HG03280 (cell line): ENCODE measurements at regions not wholly inside any gene's neighbourhood (a gene's known extent, or its start where the extent isn't known, plus 50 kb on each side); places are given as distances from the start of the nearest gene placed in this dataset.

ENCODE experiments used
- ATAC-seq: cut with Tn5 transposase; IDR thresholded peaks from one replicate; pipeline ENCODE4 v1.9.1; 2021; ENCODE audit warnings: mild to moderate bottlenecking, moderate library complexity; ENCODE audit not compliant: unreplicated experiment

DNA sequence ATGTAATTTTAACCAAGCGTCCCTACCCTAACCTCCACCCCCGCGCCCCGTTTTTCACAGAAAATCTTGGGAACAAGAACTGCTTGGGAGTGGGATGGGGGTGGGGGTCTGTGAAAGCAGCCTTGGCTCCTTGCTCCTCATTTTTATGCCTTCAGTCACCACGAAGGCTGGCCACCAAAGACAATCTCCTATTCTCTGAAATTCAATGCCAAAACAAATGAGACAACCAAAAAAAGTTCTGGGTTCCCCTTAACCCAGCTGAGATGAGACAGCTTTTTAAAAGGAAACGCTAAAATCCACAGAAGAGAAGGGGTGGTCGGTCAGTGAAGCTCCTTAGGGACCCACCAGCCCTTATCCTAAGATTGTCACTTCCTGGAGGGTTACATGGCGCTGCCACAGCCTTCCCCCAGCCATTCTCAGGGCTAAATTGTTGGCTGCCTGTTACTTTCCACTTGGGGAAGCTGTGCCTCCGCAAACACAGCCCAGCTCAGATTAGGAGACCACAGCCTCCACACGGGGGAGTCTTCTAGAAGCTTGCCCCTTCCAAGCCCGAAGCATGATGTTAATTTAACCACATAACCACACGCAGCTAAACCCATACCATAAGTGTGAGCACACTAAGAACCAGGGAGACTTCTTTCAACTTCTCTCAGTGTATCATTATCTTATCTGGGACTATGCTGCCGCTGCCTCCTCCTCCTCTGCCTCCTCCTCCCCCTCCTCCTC lies 136.3 kb downstream of the FOXD1 start:
- no peak for ATAC-seq

DNA sequence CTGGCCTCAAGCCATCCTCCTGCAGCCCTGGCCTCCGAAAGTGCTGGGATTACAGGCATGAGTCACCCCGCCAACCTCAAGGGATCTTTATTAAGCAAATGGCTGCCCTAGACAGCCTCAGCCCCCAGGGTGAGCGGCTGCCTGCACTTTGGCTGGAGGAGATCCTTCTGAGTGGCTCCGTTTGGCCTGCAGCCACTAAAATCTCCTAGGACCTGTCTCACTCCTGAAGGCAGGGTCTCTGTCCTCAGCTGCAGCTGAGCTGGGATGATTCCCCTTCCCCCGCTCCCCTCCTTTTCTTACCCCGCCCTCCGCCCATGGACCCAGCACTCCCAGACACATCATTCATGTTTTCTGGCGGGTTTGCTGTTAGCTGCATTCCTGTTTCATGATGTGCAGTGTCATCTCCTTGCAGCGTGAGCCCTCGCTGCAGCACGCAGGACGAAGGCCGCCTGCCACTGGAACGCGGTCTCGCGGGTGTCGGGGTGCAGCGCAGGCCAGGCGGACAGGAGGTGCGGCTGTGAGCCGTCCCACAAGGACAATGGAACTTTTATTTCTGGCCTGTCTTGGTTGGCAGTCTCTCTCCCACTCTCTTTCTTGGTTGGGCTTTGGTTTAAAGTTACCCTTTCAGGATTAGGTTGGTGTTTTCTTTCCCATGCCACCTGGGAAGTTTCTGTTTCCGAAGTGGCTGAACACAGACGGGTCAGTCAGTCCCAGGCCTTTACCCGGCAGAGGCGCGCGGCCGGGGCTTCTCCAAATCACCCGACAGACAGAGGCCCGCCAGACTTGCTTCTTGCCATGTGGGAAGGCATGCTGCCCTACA lies 137.1 kb downstream of the FOXD1 start:
- ATAC-seq: no peak

DNA sequence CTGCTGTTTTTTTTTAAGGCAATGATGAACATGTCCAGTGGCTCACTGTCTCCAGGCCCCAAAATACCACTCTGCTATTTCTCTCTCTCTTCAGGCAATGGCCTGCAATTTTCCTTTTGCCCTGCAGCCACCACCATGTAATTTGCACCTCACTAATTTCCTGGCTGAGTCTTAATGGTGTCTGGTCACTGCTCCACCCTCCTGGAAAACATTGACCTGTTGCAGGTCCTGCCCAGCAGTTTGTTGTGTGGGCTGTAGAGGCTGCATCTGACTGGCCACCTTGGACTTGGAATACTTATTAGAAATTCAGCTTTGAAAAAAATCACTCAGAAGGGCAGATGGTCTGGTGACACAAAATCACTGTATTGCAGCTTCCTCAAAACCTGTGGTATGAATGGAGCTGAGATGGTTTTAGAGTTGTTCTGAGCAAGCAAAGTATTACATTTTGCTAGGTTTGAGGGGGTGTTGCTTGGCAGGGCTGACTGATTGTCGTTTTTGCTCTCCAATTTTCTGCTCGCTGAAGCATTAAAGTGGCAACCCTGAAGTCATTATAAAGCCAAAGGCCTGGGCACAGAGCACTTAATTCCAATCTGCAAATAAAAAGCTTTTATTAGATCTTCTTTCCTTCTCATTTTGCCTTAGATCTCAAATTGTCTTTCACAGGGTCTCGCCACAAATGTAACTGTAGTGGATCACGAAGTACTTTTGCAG lies 134.8 kb downstream of the TMEM174 start:
- ATAC-seq: no peak

DNA sequence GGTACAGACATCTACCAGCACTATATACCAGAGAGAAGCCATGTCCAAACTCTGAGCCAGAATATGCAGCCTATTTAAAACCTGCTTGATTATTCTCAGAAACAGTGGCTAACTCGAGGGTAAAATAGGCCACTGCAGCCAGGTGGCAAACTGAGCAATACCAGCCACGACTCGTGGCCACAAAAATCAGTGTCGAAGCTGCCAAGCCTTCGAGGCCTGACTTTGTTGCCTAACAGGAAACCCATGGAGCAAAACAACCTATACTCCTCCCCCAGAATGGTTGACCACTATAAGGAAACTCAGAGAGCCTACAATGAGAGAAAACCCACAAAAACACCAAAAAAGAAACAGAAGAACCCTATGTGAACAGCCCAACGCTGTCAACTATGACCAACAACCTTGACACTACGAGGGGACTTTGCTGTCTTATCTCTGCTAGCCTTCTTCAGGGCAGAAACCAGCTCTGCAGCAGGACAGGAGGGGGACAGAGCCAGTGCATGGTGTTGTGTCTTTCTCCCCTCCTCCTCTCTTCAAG lies 133.8 kb downstream of the TMEM174 start:
- ATAC-seq: no peak

DNA sequence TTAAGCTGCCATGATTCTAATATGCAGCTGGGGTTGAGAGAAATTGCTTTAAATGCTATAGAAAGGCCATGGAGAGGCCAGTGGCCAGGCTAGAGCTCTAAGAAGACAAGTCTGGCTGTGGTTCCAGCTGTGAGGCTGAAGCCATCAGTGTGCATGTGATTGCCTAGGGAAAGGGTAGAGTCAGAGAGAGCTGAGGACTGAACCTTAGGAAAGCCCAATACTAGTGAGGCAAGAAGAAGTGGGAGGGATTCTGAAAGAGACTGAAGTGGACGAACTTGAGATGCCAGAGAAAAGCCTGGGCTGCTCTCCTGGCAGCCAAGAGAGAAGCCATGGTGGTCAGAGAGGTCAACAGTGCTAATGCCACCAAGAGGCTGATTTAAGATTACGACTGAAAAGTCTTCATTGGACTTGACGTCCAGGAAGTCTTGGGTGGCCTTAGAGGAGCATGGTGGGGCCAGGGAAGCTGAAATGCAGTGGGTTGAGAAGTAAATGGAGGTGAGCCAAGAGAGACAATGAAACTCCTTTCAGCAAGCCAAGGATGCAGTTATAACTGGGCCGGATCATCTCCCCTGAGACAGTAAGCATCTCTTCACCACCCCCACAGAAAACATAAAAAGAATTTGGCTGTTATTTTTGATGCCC lies 133.2 kb downstream of the TMEM174 start:
- no peak for ATAC-seq

DNA sequence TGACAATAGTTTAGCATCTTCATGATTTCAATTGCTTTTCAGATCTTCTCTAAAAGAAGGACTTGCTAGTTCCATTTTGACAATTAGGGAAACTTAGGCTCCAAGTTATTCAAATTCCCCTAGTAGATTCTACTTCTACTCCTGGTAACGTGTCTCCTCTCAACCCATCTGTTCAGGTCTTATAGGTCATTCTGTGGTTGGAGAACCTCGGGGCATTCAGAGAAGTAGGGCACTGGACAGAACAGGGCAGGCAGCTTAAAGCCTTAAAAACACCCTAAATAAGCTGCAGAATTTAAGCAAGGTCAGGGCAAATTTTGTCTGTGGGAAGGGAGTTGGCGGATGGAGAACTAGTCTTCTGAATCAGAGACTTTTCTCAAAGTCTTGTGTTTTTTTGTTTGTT lies 132.4 kb downstream of the TMEM174 start:
- ATAC-seq: no peak

DNA sequence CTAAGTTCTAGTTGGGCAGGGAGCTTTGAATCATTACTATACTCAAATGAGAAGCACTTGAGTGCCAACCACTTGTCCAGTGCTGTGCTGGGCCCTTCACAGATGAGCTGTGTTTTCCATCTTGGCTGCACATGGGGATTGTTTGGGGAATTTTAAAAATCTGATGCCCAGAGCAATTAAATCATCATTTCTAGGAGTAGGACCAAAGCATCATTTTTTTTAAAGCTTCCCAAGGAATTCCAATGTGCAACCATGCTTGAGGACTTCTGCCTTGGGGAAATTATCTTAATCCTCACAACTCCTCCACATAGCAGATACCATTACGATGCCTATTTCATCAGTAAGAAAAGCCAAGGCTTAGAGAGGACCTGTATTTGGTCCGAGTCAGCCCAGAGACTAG lies 131.4 kb downstream of the TMEM174 start:
- ATAC-seq: no peak

DNA sequence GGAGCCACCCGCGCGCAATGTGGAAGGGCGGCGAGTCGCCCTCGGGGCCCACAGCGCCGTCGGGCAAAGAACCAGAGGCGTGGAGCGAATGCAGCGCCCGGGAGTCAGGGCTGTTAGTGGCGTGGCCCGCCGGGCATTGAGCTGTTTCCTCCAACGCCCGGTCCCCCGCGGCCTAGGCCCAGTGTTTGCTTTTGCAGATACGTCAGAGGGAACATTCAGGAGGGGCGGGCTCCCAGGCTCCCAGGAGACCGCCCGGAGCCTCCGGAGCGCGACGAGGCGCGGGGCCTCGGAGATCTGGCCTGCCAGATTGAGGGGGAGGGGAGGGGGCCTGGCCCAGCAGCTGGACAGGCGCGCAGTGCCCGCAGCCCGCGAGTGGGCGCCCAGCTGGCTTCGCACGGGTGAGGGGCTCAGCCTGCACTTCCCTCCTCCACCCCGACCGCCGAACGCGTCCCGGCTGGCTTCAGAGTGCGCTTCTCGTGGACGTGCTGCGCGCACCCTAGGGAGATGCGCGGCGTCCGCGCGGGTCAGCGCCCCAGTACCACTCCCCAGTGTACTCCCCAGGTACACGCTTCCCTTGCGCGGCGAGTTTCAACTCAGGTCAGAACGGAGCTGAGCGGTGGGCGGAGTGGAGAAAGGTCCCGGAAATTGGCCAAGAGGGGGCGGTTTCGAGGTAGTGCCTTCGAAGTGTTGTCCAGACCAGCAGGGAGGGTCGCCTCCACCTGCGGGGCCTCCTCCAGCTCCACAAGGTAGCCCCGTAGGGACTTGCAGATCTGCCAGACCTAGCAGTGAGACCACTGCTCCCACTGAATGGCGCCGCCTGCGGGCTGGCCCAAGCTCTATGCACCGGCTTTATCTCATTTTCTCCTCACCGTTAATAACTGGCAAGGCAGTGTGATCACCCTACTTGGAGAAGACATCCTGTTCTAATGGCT lies 130.4 kb downstream of the TMEM174 start:
- no peak for ATAC-seq

- no peak for ATAC-seq
These were observed 129.8 kb downstream of the TMEM174 start for GRCh38 chr5:73302797-73303147.

- ATAC-seq: no peak
These were observed 128.4 kb downstream of the TMEM174 start for GRCh38 chr5:73301208-73301901.

DNA sequence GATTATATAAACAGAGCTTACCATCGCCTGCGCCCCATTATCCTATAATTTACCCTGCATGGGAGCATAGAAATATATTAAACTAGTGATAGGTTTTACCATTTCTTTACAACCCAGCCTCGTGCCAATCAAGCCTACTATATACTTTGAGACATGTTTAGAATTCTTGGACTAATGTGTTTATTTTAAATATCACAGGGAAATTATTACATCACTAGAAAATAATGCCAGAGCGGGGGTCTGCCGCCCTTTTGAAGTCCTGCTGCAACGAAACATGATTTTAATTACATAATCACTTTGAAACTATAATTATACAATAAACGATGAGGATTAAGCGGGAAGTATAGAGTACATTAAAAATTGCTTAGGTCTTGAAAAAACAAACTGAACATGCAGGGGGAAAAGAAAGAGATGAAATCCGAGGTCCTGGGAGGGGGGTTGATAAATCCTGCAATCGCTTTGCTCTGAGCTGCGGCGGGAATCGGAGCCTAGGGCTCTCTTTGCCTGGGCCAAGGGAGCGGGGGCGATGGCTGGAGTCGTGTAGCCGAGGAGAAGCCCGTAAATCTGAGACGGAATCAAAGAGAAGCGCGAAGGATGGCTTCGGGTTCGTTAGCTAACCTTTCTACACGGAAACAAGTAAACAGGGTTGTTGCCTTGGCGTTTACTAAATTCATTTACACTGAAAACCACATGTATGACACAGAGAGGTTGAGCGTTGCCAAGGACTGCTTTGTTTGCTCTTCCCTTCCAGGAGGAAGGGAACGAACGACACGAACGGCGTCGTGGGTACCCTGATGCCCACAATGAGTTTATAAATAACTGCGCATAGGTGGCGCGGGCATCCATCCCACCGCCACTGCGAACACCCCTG lies 127.6 kb downstream of the TMEM174 start:
- no peak for ATAC-seq

DNA sequence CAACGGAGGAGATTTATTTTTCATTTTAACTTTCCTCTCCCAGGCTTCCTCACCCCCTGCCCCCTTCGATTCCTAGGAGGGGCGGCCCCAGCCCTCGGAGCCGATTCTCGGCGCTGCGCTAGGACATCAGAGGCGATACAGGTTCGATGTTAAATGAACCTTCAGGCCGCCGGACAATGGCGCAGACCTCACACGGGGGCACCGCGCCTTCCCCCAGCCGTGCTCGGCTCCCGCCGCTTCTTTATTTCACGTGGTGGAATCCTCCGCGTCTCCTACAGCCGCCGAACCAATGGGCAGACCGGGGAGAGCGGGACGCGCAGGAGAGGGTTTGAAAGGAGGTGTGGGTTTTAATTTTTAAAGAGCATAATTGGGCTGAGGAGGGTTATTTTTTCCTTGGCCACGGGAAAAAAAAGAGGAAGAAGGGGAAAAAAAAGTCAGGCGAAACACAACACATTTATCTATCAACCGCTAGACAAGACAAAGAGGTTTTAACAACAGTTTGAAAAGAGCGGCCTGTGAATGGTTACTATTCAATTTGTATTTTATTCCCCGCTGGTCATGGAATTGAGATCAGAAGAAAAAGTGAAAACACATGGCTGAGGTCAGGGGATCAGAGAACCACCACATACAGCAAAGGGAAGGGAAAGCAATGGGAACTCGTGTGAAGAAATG lies 126.8 kb downstream of the TMEM174 start:
- ATAC-seq: no peak

DNA sequence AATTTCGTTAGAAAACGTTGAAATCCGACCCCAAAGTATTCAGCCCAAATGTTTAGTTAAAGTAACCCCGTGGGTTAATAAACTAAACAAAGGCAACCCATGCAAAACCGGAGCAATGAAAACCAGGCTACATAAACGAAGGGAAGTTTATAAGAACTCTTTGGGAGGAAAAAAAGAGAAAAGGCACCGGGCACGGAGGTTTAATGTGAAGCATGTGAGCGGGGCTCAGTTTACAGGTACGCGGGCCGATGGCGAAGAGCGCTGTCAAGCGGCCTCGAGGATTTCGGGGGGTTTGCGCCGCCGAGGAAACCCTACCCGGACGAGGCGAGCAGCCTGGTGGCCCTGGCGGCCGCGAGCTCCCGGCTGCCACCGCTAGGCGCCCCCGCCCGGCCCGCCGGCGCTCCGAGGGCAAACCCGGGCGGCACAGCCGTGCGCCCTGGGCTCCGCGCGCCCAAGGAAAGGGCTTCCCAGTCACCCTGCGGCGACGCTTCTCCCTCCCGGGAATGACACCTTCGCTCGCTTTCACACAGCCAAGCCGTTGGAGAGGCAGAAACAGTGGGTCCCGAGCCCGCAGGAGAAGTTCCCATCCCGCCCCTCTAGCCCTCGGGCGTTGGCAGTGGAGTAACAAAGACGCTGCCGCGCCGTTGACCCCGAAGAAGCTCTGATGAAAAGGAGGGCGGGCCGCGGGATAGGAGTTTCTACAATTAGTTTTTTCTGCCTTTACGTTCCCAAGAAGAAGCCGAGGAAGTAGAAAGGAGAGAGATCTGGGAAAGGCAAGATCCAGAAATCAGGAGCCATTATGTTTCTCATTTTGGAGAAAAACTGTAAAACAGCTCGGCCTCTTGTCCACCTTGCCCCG lies 126.0 kb downstream of the TMEM174 start:
- ATAC-seq: no peak

DNA sequence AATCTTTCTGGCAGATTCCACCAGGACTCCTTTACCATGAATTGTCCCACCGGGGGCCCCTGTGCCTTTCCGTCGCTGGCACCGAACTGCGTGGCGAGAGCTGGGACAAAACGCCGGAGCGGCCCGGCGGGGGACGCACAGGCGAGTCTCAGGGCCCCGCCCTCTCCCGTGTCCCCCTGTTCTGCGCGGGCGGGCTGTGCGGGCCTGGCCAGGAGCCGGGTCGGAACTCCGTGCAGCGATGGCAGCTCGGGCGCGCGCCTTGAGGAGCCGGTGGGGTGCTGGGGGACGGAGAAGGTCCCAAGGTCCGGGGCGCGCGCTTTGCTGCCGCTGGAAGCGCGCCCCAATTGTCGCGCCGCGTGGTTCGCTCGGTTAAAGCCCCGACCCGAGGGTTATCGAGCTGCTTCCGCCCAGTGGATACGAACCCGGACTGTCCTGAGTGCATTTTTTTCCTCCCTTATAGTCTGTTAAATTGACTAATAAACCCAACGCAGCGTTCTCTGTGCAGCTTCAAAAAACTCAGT lies 125.3 kb downstream of the TMEM174 start:
- ATAC-seq: no peak

GRCh38 chr5:73297430-73297829 lies 124.4 kb downstream of the TMEM174 start:
- ATAC-seq: no peak

DNA sequence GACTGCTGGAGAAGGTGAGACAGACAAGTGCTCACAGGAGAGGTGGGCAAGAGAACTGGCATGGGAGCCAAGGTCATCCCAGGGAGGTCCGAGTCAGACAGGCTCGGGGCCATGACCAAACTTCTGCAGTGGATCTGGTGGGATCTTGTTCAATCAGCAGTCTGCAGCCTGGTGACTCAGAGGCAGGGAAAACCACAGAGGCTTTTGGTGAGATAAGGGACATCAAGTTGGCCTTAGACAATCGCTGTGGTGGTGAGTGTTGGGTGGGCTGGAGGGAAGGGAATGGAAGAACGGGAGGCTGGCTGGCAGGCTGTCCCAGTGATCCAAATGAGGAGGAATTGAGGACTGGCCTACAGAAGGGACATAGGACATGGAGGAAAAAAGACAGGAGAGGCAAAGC lies 123.8 kb downstream of the TMEM174 start:
- no peak for ATAC-seq

GRCh38 chr5:73295921-73296320 lies 122.9 kb downstream of the TMEM174 start:
- no peak for ATAC-seq
